IPS-20b (cell line): ENCODE measurements at regions not wholly inside any gene's neighbourhood (a gene's known extent, or its start where the extent isn't known, plus 50 kb on each side); places are given as distances from the start of the nearest gene placed in this dataset.

Experiments
- H3K27ac ChIP-seq: one replicate; pipeline ENCODE4 v1.5.1; 2013; ENCODE audit warnings: low read length
- H3K27me3 ChIP-seq: 2 replicates; pipeline ENCODE4 v1.6.1; 2013; ENCODE audit warnings: mild to moderate bottlenecking, low read length, inconsistent platforms; ENCODE audit not compliant: insufficient read depth
- H3K36me3 ChIP-seq: 2 replicates; pipeline ENCODE4 v1.6.1; 2013; ENCODE audit warnings: low read depth, mild to moderate bottlenecking, inconsistent platforms, low read length, moderate library complexity; ENCODE audit not compliant: insufficient read depth
- H3K4me1 ChIP-seq: 2 replicates; pipeline ENCODE4 v1.6.1; 2013; ENCODE audit warnings: mild to moderate bottlenecking, control low read depth, inconsistent platforms, low read length, moderate library complexity; ENCODE audit not compliant: insufficient read depth
- H3K4me3 ChIP-seq: 2 replicates; pipeline ENCODE4 v1.5.1; 2013; ENCODE audit warnings: mild to moderate bottlenecking, low read length, inconsistent platforms
- H3K9ac ChIP-seq: 2 replicates; pipeline ENCODE4 v1.6.1; 2013; ENCODE audit warnings: low read depth, mild to moderate bottlenecking, inconsistent platforms, low read length, moderate library complexity
- H3K9me3 ChIP-seq: 2 replicates; pipeline ENCODE4 v1.6.1; 2013; ENCODE audit warnings: mild to moderate bottlenecking, low read depth, low read length, inconsistent platforms; ENCODE audit not compliant: insufficient read depth

DNA sequence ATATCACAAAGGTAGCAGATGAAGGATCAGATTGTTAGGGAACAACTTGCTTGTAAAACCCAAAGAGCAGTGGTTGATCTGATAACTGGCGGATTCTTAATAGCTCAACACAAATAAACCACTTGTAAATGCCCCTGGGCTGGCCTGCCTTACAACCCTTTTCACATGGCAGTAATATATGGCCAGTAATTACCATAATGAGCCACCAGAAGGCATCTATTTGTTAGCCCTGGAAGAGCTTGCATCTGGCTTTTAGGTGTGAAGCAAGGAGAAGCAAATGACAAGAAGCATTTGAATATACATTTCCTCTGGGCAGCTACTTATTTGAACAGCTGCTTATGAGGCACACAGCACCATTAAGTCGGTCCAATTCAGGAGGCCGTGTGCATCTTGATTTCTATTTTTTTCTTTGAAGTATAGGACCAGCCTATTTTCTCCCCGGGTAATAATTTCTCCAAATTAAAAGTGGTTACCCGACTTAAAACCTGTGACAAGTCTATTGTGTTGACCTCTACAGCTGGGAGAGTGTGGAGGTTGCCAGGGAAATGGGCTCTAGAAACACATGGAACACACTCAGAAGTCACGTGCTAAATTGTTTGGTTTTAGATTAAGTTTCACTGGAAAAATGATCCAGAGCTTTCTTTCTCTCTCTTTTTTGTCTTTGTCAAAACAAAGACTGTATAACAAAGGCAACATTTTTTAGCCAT, 113.4 kb downstream of the SEM1 start:
- no peak overlapping the region for H3K9ac ChIP-seq
- H3K4me3 ChIP-seq: no peak overlapping the region
- H3K4me1 ChIP-seq: peaks cover 55% of the 10 kb centered on the region
- H3K27ac ChIP-seq: no peak overlapping the region
- no peaks in the 10 kb centered on the region for H3K27me3 ChIP-seq
- no peaks in the 10 kb centered on the region for H3K36me3 ChIP-seq
- H3K9me3 ChIP-seq: no peaks in the 10 kb centered on the region

DNA sequence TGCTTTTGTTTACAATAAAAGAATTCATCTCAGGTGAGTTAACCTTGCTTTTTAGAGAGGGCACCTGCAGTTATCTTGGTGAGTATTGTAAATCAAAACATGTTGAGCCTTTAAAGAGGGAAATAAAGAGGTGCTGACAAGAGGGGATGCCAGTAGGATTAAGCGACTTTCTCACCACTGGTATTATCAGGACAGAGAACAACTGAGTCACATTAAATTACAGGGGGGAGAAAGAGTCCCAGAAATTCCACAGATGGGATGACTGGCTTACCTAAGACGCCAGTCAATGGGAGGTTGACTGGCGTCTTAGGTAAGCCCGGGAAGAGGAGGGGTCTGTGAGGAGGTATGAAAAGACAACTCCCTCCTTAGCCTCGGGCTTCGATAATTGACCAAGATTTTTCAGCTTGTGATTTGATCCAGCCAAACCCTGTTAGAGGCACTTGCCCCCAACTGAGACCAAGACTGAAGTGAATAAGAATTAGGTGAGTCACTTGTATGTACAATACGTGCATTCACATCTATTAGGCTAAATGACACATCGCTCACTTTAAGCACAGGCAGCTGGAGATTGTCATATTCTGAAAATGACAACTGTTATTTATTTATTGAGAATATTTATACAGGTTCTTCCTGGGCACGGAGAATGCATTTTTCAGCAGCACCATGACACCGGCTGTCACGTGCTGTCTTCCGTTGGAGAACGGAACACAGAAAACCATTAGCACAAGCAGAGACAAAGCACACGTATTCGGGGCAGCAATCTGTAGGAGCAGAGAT, 117.6 kb downstream of the SEM1 start:
- no peaks in the 10 kb centered on the region for H3K9me3 ChIP-seq
- H3K9ac ChIP-seq: peak overlapping the region; percentile 75; the same call in 1 of the 2 replicates
- no peaks in the 10 kb centered on the region for H3K36me3 ChIP-seq
- no peaks in the 10 kb centered on the region for H3K27me3 ChIP-seq
- H3K4me3 ChIP-seq: peak overlapping the region; percentile 62
- peaks cover 64% of the 10 kb centered on the region for H3K4me1 ChIP-seq
- H3K27ac ChIP-seq: peak overlapping the region; percentile 53

DNA sequence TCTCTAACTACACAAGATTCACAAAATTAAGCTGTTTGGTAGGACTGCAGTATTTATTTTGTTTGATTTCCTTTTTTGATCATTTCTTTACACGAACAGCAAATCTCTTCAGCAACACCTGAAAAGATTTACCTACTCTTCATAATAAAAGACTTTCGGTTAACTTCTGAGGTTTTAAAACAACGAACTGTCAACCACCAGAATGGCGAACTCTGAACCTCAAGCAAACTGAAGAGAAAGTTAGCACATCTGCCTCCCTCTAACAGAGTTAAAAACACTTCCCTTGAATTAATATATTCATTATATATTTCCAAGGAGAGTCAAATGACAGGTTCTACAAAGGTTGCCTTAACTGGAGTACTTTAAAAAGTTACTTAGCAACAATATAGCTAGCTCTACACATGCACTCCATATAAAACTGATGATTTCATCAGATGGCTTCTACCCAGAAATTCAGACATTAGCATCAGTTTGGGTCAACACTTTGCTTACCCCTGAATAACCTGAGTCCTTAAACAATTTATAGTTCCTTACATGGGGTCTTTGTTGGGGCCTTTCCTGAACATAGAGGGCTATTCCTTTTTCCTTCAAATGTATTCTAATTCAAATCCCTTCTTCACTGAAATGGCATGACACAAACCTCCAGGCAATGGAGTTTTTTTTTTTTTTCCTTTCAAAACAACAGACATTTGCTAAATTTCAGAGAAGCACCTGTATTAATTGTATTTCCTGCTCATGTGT, 118.3 kb downstream of the SEM1 start:
- Histone ChIP-seq H3K27ac (peak overlapping the region; percentile 53), H3K36me3 (no peaks in the 10 kb centered on the region), H3K4me1 (peaks cover 57% of the 10 kb centered on the region), H3K9ac (peak overlapping the region; percentile 75), H3K9me3 (peaks cover 1% of the 10 kb centered on the region; the same call in 1 of the 2 replicates), H3K27me3 (no peaks in the 10 kb centered on the region), H3K4me3 (peak overlapping the region; percentile 62)

DNA sequence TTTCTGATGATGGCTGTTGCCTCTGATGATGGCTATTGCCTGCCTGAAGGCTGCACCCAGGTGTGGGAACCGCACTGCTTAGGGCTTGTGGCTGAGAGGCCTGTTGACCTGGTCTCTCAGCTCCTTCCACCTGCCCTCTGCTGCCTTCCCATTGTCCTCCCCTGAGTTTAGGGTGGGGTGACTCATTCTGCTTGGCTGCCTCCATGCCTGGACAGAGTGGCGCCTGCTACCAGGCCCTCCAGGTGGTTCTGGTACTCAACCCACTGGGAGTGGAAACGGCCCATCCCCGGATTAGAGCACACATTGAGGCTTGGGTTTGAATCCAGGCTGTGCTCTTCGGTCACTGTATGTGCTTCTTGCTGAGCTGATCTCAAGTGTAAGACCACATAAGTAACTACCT, 120.6 kb downstream of the SEM1 start:
- Histone ChIP-seq H3K4me3 (no peak overlapping the region), H3K4me1 (peaks cover 43% of the 10 kb centered on the region), H3K9ac (peak overlapping the region; percentile 75; the same call in 1 of the 2 replicates), H3K9me3 (peaks cover 5% of the 10 kb centered on the region; the same call in 1 of the 2 replicates), H3K27ac (peak overlapping the region; percentile 87), H3K27me3 (no peaks in the 10 kb centered on the region), H3K36me3 (no peaks in the 10 kb centered on the region)

DNA sequence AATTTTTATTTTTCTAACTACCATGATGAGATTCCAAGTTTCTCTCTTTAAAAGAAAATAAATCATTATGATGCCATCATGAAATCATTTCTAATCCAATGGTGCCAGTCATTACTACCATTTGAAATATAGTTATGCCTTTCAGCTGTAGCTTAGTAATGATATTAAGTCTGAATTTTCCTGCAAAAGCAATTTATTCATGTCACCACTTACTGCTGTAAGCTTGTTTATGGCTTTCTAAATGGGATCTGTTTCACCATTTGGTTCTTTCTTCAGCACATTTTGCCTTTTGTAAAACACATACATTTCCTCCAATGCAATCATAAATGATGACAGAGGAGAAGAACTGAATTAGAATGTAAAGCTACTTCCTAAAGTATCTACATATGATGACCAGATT, 130.5 kb downstream of the SEM1 start:
- Histone ChIP-seq H3K27me3 (no peaks in the 10 kb centered on the region), H3K9me3 (no peaks in the 10 kb centered on the region), H3K4me1 (no peaks in the 10 kb centered on the region)

DNA sequence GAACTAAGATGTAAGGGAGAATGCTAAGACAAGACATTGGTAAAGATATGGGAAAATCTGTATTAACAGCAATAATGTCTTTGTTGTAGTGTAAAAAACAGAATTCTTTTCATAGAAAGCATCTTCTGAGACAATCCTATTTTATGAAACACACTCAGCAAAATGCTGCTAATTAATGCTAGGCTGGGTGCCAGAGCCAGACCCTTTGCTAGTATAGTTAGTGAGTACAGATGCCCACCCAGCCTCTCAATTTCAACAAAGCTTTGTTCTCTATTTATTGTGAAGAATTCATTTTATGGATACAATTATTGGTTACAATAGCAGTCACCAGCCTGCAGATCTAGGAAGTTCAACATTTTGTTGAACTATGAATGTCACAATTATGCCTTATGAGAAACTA, 131.0 kb downstream of the SEM1 start:
- H3K9ac ChIP-seq: no peak overlapping the region
- no peaks in the 10 kb centered on the region for H3K9me3 ChIP-seq
- H3K36me3 ChIP-seq: no peaks in the 10 kb centered on the region
- no peak overlapping the region for H3K4me3 ChIP-seq
- H3K4me1 ChIP-seq: no peaks in the 10 kb centered on the region
- no peaks in the 10 kb centered on the region for H3K27me3 ChIP-seq
- H3K27ac ChIP-seq: no peak overlapping the region

More for the DNA sequence above, 130.5 kb downstream of the SEM1 start:
- no peak overlapping the region for H3K9ac ChIP-seq
- H3K36me3 ChIP-seq: no peaks in the 10 kb centered on the region
- no peak overlapping the region for H3K27ac ChIP-seq
- H3K4me3 ChIP-seq: no peak overlapping the region

DNA sequence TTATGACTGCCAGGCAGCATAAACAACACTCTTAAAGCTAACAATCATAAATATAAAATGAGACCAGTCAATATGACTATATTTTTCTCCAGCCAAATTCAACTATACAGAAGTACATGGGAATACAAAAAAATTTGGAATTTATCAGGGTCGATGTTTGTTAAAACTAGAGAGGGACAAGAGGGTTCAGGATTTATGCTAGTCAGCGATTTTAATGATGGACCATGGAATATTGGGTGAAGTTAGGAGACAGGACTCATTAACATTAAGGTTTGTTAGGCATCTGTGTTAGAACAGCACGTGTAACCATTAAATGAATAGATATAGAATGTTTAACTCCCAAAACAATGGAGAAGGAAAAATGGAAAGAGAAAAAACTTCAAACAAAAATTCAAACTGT, 146.2 kb downstream of the SEM1 start:
- no peak overlapping the region for H3K4me3 ChIP-seq
- no peaks in the 10 kb centered on the region for H3K4me1 ChIP-seq
- H3K9me3 ChIP-seq: peaks cover 1% of the 10 kb centered on the region; the same call in 1 of the 2 replicates
- no peaks in the 10 kb centered on the region for H3K27me3 ChIP-seq
- no peaks in the 10 kb centered on the region for H3K36me3 ChIP-seq
- H3K9ac ChIP-seq: no peak overlapping the region
- no peak overlapping the region for H3K27ac ChIP-seq

DNA sequence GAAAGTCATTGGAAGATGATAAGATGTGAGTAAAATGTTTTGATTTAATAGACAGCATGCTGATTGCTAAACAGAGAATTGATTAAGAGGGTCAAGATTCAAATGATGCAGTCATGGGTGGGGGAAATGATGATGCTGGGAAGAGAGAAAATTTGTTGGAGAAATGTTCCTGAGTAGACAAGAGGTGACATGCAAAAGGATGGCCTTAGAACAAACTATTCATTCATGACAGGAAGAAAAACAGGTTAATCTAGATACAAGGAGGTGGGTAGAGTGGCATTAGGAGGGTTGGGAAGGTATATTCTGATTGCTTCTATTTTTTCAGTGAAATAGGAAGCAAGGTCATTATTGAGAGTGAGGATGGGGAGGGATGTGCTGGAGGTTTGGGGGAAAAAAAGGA, 146.7 kb downstream of the SEM1 start:
- no peaks in the 10 kb centered on the region for H3K4me1 ChIP-seq
- H3K27ac ChIP-seq: no peak overlapping the region
- H3K9me3 ChIP-seq: peaks cover 5% of the 10 kb centered on the region; the same call in 1 of the 2 replicates
- H3K36me3 ChIP-seq: no peaks in the 10 kb centered on the region
- no peak overlapping the region for H3K4me3 ChIP-seq
- no peak overlapping the region for H3K9ac ChIP-seq
- no peaks in the 10 kb centered on the region for H3K27me3 ChIP-seq

DNA sequence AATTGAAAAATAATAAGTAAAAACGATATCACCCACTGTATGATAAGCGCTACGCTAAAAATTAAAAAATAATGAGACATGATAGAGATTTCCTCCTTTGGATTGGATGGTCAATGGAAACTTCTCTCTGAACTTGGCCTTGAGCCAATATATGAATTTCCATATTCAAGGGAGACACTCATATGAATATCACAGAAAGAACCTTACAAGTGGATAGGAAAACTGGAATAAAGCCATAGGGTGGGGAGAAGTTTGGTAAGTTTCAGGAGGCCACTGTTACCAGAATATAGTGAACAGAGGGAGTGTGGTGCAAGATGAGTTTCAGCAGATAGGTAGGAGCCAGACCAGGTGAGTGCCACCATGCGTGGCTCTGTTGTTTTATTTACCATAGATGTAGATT, 147.2 kb downstream of the SEM1 start:
- no peaks in the 10 kb centered on the region for H3K4me1 ChIP-seq
- H3K9ac ChIP-seq: no peak overlapping the region
- H3K27ac ChIP-seq: no peak overlapping the region
- no peaks in the 10 kb centered on the region for H3K36me3 ChIP-seq
- H3K27me3 ChIP-seq: no peaks in the 10 kb centered on the region
- peaks cover 5% of the 10 kb centered on the region; the same call in 1 of the 2 replicates for H3K9me3 ChIP-seq
- H3K4me3 ChIP-seq: no peak overlapping the region

DNA sequence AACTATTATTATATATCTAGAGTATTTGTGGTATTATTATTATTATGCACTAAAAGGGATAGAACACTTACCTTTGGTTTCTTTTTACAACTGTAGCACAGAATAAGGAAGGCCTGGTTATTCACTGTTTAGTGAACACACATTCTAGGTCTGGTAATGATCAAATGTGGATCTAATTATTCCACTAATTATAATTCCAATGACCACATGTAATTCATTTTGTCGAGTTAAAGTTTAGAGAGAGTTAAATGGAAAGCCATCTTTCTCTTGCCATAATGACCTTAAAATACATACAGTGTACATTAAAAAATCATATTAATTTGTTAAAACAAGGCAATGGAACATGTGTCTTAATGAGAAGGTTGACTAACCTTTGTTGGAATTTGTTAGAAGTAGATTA, 147.8 kb downstream of the SEM1 start:
- no peaks in the 10 kb centered on the region for H3K4me1 ChIP-seq
- peaks cover 5% of the 10 kb centered on the region; the same call in 1 of the 2 replicates for H3K9me3 ChIP-seq
- no peak overlapping the region for H3K4me3 ChIP-seq
- no peaks in the 10 kb centered on the region for H3K36me3 ChIP-seq
- H3K27ac ChIP-seq: no peak overlapping the region
- no peaks in the 10 kb centered on the region for H3K27me3 ChIP-seq
- H3K9ac ChIP-seq: no peak overlapping the region

DNA sequence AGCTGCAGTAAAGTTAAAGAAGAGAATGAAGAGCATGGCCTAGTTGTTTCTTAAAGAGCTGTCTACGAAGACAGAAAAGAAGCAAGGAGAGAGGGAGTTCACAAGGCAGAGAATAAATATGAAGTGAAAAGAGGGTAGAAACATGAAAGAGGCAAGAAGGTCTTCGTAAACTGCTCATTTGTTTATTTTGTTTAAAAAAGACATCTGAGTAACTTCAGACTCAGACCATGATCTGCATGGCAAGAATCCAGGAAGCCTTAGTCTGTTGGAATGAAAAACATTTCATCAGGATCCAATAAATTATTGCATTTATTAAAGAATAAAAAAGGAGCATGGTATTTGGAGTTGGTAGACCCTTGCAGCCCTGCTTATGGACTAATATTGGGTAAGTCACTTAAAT, 151.1 kb downstream of the SEM1 start:
- Histone ChIP-seq H3K4me3 (no peak overlapping the region), H3K9ac (no peak overlapping the region), H3K9me3 (peaks cover 5% of the 10 kb centered on the region; the same call in 1 of the 2 replicates), H3K27me3 (no peaks in the 10 kb centered on the region), H3K4me1 (no peaks in the 10 kb centered on the region), H3K36me3 (no peaks in the 10 kb centered on the region), H3K27ac (no peak overlapping the region)
